GM21423 (cell line): ENCODE measurements at regions not wholly inside any gene's neighbourhood (a gene's known extent, or its start where the extent isn't known, plus 50 kb on each side); places are given as distances from the start of the nearest gene placed in this dataset.

Source experiments
- ATAC-seq: cut with Tn5 transposase; IDR thresholded peaks from one replicate; pipeline ENCODE4 v1.9.1; 2021; ENCODE audit warnings: mild to moderate bottlenecking, moderate library complexity; ENCODE audit not compliant: unreplicated experiment

DNA sequence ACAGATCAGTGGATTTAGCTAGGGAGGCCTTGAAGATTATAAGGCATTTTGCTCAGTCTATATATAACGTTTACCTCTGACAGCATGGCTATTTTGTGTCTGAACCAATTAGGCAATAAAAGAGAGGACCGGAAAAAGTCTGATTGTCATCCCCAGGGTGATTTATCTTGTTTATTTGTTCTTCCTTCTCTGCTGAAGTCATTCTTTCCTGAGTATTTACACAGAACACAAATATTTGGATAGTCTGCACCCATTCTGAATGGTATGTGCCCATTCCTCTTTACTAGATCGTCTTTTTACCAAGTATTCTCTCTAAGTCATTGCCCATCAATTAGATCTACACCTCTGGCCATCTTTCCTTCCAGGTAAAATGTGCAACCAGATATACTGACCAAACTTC lies 1602.9 kb downstream of the KCNT2 start:
- no peak for ATAC-seq

DNA sequence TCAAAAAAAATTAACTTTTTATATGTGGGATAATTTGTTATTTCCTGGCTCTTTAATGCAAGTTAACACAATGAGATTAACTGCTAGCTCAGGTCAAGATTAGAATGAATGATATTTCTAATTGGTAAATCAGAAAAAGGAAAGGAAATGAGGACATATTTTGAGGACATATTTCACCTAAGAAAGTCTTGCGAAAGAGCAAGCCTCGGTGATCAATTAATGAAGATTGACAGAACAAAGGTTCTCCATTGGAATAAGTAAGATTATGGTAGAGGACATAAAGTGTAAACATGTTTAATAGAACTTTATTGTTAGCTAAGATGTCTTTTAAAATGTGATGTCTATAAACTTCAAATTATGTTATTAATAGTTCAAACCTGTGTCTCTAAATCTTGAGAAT lies 1617.8 kb downstream of the KCNT2 start:
- ATAC-seq = no peak

DNA sequence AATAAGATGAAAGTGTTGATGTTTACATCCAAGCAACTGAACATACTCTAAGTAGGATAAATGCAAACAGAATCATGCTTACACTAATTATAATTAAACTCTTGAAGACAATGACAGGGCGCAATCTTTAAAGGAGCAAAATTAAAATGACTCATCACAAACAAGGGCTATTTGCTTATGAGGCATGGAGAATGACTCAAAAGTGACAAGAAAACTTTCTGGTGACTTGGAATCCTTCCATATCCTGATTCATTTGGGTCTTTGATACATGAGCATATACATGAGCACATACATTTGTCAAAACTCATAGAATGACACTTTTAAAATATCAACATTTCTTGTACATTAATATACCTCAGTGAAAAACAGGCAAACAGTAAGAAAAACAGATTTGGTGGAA lies 1632.3 kb downstream of the KCNT2 start:
- no peak for ATAC-seq

DNA sequence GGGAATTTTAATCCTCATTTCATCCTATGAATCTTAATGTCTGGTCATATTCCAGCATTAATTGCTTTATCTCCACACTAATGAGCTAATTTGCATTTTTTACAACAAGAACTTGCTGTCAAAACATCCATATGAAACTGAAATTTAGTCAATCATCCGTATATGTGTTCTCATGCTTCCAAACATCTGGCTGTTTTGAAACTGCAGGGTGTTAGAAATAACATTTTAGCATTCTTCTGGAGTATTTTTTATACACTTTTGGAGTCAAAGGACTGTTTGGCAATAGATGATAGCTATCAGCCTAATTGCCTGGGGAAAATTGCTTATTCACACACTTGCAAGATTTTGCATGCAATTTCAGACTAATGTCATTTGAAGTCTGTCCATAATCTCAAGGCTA lies 1639.3 kb downstream of the KCNT2 start:
- ATAC-seq = no peak

DNA sequence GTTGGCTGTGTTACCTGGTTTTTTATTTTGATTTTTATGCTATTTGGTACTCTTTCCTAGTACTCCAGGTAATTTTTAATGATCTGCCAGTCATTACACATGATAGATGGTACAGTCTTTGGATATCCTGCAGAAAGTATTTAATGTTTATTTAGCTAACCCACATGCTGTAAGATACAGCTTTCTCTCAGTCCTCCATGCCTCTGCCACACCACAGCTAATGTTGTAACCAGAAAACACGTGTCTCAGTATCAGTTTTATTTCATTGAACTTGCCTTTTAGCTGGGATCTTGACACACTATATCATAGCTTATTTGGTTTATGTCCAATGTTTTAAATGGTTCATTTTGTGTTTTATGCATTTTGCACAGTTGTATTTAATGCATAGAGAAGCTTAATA lies 1648.4 kb downstream of the KCNT2 start:
- no peak for ATAC-seq

DNA sequence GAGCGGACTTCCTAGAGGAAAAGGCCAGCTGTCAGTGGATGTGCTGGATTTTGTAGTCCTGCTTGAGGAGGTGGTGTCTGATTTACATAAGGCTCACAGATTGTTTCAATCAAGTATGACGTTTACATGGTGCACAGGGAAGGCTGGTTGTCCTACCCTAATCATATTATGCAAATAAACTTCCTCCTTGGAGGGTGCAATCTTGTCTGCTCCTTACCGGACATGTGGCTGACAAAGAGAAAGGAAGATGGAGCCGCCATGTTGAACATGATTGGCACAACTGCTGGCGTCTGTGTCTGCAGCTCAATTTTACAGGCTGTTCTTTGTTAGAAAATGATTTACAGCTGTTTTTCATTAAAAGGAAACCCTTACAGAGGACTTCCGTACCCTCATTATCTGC lies 1656.1 kb downstream of the KCNT2 start:
- ATAC-seq = no peak

DNA sequence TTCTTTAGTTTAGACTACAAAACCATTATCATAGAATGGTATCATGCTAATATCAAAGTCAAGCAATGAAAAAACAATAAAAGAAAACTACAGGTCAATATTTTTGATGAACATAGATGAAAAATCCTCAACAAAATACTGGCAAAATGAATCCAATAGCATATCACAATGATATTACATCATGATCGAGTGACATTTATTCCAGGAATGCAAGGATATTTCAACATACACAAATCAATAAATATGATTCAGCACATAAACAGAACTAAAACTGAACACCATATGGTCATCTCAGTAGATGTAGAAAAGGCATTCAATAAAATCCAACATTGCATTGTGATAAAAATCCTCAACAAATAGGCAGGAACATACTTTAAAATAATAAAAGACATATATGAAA lies 1657.7 kb downstream of the KCNT2 start:
- no peak for ATAC-seq

DNA sequence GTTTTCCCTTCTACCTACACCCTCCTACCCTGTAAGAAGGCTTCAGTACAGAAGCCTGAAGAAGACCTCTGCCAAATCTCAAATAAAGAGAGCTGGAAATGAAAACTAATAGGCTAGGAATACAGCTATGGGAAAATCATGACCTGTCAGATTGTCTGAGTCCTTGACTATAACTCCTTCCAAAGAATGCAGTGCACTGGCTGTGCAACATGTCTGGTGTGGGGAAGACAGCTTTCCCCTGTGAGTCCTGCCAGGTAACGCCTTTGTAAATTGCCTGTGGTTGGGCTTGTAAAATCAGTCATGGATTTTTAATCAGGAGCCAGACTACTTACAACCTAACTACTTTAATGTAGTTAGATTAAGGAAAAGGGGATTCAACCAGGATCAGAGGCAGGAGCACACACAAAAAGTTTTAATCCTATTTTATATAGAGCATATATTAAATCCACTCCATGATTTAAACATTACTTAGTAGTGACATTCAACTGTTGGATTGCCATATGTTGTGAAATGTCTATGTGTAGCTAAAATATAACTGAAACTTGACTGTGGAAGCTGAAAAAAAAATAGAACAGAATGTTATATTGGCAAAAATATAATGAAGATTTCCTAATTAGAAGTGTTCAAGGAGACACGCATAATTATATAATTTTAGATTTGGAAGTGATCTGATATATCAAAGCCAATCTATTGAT lies 1667.8 kb downstream of the KCNT2 start:
- no peak for ATAC-seq

DNA sequence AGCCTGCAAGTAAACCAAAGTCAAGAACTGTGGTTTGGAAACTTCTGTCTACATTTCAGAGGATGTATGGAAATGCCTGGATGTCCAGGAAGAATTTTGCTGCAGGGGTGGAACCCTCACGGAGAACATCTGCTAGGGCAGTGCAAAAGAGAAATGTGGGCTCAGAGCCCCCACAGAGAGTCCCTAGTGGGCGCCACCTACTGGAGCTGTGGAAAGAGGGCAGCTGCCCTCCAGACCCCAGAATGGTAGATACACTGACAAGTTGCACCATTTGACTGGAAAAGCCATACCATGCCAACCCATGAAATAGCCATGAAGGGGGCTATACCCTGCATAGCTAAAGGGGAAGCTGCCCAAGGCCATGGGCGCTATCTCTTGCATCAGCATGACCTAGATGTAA lies 1672.4 kb downstream of the KCNT2 start:
- no peak for ATAC-seq

DNA sequence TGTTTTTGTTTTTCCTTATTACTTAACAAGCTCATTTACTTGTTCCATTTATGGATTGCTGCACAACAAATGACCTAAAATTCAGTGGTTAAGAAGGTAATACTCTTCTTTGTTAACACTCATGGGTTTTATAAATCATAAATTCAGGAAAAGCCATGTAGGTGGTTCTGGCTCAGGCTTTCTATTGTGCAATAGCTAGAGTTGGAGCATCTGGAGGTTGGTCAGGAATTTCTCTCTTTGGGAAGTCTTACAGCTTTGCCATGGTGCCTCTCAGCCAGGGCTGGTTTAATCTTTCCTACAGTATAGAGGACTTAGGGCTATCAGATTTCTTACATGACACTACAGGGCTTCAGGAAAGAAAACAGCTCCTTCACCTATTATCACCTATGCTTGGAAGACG lies 1677.1 kb downstream of the KCNT2 start:
- ATAC-seq = no peak

DNA sequence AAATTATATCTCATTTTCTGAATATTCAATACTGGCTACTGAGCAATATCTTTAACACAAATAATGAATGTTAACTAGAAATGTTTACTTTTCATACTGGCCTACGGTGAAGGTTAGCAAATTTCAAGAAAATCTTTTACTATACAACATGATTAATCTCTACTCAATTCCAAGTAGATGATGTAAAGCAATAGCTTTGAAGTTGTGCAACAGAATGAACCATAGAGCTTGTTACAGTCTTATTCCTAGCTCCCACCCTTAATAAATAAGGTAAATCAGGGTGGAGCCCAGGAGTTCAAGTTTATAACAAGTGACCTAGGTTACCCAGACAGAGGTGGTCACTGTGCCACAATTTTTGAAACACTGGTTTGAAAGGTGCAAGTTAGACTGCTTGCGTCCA lies 1678.1 kb downstream of the KCNT2 start:
- no peak for ATAC-seq

DNA sequence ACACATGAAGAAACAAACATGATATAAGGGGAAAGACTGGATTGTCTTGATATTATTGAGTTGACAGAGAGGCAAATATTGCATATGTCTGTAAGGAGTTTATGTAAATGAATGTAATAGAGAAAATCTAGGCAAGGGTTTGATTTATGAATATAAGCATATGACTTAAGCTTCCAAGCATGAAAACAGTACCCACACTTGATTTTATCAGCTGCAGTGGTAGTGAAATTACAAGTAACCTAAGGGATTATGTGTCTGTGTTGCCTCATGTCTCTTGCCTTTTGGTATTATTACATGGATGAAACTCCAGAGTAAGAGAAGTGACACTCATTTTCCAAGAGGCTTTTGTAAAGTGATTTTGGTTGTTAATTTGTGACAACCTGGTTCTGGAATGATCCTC lies 1678.9 kb downstream of the KCNT2 start:
- no peak for ATAC-seq

DNA sequence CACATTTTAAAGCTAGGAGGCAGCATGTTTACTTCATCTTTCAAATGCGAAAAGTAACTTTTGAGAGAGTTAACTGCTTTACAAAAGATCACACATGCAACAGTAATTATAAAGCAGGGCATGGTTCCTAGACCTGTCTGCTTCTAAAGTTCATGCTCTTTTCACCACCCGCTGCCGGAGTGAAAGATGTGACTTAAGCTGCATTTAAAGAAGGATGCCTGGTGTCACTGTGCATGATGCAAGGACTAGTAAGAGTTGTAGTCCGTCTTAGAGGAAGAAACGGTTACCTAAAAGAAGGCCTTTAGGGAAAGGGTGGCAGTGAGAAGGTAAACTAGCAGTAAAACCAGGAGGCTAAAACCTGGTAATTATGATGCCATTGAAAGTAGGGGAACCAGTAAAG lies 1689.1 kb downstream of the KCNT2 start:
- no peak for ATAC-seq

DNA sequence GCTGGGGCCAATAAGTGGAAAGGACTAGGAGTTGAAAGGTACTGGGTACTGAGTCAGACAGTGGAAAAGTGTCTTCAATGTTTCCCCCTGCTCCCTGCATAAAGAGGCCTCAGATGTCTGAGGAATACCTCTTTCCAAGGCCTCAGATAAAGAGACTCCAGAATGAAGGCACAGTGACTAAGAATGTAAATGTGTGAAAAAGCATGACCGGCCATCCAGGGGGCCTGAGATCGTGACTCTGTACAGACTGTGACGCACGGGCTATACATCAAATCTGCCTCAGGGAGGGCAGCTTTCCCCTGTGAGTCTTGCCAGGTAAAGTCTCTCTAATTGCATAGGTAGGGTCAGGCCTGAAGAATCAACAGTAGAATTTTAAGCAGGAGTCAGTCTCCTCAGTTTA lies 1690.5 kb downstream of the KCNT2 start:
- no peak for ATAC-seq

DNA sequence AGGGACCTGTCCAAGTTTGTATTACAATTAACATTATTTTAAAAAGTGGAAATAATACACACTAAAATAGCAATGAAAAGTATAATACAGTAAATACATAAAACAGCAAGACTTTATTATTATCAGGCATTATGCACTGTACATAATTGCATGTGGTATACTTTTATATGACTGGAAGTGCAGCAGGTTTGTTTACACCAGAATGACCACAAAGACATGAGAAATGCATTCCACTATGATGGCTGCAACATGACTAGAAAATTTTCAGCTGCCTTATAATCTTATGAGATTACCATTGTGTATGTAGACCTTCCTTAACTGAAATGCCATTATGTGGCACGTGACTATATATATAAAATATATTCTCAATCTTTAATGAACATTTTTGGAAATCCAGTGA lies 1699.6 kb downstream of the KCNT2 start:
- ATAC-seq = no peak

DNA sequence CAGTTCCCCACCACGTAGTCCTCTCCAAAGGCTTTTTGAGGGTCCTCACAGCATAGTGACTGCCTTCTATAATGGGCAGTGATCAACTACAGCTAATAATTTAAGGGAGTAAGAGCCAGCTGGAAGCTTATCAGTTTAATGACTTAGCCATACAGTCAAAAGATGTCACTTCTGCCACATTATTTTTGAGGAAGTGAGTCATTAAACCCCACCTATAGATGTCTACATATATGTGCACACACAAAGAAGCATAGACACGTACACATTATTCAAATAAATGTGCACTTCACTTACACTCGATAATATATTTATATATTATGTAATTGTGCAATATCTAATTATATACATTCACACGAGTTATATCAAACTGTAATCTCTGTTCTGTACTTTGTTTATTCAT lies 1704.7 kb downstream of the KCNT2 start:
- ATAC-seq = no peak

DNA sequence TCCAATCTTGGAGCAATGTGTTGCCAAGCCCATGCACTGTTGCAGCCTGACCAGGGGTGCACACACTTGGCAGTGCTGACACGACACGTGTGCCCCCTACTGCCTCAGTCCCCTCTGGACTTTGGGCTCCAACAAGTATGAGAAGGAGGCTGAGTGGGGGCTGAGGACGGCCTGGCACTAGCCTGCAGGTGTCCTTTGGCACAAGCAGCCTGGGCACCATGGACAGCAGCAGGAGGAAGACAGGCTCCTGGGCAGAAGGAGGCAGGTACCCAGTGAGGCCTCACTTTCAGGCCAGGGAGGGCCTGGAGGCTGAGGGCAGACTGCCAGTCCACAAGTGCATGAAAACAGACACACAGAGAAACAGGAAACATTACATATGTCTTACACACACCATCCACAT lies 1702.9 kb upstream of the B3GALT2 start:
- no peak for ATAC-seq

DNA sequence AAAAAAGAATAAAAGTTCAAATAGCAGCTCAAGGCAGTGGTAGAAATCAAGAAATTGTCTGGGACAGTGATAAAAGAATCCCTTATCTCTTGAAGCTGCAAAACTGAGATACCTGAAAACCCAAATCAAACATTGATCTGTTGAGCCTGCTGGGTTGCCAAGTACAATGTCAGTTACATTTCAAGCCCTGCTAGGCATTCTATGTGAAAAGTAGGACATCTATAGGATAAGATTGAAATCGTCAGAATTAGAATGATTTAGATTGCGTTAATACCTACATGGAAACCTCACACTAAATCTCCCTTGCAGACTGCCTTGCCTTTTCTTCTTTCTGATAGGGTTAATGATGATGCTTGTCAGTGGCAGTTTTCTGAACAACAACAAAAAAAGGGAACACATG lies 1684.4 kb upstream of the B3GALT2 start:
- ATAC-seq = no peak

DNA sequence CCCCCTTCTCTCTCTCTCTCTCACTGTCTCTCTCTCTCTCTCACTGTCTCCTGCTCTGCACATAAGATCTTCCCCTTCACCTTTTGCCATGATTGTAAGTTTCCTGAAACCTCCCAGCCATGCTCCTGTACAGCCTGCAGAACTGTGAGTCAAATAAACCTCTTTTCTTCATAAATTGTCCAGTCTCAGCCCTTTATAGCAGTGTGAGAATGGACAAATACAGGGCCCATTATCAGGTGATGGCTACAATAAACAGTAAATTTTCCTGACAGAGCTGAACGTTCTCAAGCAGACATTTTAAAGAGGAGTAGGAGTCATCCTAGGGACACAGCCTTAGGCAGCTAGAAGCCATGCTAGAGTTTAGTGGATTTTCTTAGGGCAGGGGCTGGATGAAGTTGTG lies 1679.7 kb upstream of the B3GALT2 start:
- ATAC-seq = no peak

DNA sequence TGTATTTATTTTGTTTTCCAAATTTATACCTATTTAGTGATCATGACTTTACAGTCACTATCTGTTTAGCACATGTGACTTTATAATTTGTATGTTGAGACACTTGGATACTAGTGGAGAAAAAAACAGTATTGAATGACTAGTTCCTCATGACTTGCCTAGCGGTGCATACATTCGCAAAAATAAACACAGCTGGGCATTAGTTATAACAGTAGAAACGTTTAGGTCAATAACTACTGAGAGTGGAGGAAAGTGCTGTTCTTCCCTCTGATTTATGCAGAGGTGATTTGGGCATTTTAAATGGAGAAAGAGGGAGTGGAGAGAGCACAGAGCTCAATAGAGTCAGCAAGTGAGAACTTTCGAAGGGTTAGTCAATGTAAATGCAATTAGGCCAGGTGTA lies 1679.0 kb upstream of the B3GALT2 start:
- ATAC-seq = no peak

DNA sequence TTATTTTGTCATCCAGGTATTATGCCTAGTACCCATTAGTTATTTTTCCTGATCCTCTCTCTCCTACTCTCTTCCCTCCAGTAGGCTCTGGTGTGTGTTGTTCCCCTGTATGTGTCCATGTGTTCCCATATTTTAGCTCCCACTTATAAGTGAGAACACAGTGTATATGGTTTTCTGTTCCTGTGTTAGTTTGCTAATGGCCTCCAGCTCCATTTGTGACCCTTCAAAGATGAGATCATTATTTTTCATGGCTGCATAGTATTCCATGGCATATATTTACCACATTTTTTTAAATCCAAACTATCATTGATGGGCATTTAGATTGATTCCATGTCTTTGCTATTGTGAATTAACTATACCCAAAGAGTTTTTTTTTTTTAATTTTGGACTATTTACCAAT lies 1675.7 kb upstream of the B3GALT2 start:
- no peak for ATAC-seq

DNA sequence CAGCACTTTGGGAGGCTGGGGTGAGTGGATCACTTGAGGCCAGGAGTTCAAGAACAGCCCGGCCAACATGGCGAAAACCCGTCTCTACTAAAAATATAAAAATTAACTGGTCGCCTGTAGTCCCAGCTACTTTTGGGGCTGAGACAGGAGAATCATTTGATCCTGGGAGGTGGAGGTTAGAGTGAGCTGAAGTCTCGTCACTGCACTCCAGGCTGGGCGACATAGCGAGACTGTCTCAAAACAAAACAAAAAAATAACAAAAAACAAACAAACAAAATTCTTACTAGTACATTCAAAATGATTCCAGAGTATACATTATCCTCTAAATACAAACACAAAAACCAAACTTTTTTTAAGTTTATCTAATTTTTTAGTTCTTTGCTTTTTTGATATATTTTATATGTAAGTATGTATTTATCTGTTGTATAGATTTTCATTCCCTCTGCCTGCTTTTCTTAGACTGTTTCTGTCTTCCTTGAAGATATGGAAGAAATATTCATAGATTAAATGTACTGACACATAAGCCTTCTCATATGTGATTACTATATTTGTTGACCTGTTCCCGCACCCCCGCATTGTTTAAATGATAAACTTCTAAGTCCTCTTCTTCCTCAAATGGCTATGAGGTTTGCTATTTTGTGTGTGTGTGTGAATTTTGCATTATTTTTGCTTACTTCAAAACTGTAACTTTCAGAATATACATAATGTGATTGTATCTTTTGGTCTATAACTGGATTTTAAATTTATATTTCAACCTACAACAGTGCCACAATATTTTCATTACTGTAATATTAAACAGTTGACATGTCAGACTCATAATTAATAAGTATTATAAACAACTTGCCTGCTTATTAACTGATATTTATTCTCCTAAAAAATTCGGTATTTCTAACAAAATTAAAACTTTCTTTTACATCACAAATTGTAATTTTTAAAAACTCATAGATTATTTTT lies 1674.1 kb upstream of the B3GALT2 start:
- ATAC-seq = no peak
